NCI-H1092 (cell line): ENCODE measurements at regions not wholly inside any gene's neighbourhood (a gene's known extent, or its start where the extent isn't known, plus 50 kb on each side); places are given as distances from the start of the nearest gene placed in this dataset.

Experiments used
- DNase-seq: peaks from one replicate; lab custom pipeline; 2025; lab: John Stamatoyannopoulos, UW

DNA sequence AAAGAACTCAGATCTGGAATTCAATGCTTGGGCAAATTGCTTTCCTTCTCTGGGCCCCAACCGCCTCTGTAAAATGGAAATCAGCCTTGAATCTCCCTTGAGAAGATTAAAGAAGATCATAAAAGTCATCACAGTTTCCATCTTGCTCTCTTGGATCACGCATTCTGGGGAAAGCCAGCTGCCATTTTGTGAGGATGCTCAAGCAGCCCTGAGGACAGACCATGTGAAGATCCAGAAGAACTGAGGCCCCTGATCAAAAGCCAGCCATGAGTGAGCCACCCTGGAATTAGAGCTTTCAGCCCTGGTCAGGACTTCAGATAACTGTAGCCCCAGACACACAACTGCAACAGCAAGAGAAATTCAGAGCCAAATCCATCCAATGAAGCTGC is 229.3 kb downstream of the MN1 start:
- no peak for DNase-seq

DNA sequence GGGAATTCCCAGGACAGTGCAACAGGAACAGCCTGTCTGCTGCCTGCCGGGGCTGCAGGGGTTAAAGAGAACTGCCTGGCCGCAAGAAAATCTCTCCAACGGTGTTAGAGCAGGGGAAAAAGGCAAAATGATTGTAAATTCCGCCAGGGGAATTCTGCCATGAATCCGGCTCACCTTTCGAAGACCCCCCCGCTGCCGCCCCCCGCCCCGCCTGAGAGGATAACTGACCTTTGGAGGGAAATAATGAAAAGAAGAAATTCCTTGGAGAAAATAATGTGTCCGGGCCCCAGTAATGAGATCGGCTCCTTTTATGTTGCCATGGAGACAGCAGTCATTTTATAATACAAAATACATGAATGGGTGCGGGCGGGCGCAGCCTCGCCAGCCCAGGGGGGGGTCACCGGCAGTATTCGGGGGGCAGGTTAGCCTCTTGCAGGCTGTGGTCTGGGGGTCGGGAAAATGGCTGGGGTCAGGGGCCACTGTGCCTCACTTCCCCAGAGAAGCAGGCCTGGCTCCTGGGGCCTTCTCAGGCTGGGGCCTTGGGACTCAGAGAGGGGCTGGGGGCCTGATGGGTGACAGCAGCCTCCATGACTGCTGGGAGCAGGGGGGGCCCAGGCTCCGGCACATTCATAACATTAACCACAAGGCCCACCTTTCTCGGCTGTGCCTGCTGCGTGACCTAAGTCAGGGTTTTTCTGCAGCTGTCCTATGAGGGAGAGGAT is 228.1 kb downstream of the MN1 start:
- DNase-seq: no peak

DNA sequence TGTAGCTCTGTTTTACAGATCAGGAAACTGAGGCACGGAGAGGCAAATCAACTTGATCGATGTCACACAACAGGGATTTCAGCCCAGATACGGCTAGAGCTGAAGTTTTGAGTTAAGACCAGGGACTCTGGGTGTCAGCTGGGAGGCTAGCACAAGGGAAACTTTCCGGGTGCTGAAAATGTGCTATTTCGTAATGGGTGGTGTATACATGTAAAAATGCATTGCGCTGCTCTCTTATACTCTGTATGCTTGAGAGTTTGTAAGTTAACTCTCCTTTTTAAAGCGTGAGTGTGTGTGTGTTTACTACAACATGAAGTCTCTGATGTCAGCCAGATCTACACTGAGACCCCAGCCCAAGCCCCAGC is 227.6 kb downstream of the MN1 start:
- DNase-seq: no peak

DNA sequence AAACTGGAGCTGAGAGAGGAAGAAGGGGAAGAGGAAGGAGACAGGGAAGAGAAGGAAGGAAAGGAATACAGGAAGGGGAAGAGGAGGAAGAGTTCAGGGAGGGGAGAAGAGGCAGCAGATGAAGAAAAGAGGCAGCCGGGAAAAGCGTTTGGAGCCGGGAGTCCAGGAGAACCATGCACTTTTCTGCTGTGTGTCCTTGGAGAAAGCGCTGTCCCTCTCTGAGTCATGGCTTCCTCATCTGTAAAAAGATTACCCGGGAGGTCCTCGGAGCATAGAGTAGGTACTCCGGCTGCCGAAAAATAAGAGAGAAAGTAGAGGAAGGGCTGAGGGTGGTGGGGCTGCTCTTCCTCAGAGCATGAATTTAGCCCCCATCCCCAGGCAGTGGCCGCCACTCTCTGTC is 226.9 kb downstream of the MN1 start:
- DNase-seq: no peak

DNA sequence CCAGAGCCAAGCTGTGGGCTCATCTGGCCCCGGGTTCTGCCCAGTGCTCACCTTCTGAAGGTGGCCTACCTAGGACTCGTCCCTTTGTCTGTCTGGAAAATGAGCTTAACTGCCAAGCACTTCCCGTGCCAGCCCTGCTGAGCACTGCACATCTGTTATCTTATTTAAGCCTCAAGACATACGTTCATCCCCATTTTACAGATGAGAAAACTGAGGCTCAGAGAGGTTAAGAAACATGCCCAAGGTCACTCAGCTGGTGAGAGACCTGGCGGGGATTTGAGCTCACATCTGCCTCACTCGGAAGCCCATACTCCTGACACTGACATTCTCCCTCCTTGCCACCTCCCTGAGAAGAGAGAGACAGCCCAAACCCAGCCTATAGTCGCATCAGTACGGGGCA is 226.2 kb downstream of the MN1 start:
- DNase-seq: no peak

DNA sequence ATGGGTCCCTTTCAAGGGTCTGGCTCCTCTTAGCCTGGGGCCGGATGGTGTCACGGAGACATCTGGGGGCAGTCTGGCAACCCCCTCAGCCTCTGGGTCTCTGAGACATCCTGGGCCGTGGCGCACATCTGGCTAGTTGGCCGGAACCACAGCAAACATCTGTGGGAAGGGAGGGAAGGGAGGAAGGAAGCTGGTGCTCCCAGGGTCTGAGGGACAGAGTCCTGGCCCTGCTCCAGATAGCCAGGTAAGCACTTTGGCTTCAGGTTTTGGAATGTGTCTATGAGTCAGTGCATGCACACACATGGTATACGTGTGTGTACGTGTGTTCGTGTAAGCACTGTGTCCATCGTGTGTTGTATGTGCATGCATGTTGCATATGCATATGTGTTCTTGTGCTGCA is 225.1 kb downstream of the MN1 start:
- no peak for DNase-seq

DNA sequence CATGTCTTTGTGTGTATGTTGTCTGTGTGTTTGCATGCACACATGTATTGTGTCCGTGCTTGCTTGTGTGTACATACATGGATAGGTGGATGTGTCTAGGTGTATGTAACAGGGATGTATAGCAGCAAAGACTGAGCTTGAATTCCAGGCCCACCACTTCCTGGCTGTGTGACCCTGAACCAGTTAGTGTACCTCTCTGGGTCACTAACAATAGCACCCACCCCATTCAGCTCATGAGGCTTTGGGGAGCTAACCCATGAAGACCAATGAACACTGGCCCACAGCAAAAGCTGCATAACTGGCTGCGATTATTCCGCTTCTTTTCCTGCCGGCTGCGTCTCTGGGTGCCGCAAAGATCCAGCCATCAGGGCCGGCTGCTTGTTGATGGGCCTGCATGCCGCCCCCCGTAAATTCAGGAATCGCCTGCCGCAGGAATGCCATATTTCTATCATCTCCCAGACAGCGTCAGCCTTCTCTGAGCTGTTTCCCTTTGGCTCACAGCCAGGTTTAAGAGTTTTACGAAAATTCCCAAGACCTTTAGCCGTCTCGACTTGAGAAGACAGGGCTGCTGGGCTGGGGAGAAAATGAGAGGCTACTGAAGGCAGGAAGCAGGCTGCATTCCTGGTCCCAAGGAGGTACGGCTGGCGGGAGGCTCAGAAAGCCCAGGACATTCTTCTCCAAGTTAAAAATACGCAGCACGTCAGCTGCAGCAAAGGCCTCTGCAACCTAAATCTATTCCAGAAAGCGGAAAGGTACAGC is 224.6 kb downstream of the MN1 start:
- no peak for DNase-seq

DNA sequence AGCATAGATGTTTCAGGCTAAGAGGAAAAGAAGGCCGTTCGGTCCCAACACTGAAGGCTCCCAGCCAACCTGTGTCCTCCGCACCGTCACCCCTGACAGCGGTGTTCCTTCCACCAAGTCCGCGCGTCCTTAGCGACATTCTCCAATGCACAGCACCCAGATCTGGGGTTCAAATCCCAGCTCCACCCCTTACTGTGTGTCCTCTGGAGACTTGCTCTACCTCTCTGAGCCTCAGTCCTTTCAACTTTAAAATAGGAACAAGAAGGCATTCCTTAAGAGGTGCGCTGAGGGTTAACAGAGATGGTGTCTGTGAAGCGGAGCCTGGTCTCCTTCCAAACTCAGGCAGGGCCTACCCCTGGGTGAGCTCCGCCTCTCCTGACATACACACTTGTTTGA is 224.0 kb downstream of the MN1 start:
- DNase-seq: no peak

DNA sequence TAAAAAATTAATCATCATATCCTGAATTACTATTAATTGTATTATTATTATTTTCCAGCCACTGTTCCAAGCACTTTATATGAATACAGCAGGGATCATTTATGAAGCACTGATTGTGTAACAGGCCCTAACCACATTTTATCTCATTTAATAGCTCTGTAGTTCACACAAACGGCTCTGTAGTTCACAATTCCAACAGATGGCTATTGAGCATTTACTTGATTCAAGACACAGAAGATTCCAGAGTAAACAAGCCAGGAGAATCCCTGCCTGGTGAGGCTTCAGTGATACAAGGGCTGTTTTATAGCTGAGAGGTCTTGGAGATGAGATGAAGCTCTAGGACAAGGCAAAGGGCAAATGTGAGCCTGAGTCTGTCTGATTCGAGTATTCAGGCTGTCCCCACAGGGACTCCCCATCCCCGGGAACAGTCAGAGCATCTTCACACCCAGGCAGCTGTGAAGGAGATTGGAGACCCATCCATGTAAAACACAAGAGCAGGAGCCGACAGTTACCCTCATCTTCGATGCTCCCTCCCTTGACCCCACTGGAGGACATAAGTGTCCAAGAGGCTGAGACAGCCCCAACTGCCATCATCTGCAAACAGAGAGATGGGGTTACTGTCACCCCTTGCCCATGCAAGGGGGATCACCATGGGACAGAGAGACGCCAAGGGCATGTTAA is 222.5 kb downstream of the MN1 start:
- no peak for DNase-seq

DNA sequence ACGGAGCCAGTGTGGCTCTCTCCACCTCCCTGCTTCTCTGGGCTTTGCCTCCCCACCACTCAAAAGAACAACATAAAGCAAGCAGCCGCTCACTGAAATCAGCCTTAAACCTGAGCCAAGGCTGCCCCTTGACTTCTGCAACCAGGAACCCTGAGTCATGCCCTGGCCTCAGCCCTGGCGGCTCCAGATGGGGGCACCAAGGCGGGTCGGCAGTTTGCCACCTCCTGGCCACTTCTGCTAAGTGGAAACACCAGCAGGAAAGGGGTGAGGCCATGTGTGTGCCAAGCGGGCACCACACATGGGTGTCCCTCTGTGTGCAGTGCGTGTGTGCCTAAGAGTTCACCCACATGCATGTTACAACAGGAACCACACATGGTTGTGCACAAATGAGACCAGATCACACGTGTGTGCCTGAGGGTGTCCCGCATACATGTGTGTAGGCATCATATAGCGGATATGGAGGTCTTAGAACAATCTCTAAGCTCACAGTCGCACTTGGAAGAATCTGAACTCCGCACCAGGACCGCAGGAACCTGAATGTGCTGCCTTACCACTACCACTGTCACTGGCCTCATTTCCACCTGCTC is 221.2 kb downstream of the MN1 start:
- no peak for DNase-seq

DNA sequence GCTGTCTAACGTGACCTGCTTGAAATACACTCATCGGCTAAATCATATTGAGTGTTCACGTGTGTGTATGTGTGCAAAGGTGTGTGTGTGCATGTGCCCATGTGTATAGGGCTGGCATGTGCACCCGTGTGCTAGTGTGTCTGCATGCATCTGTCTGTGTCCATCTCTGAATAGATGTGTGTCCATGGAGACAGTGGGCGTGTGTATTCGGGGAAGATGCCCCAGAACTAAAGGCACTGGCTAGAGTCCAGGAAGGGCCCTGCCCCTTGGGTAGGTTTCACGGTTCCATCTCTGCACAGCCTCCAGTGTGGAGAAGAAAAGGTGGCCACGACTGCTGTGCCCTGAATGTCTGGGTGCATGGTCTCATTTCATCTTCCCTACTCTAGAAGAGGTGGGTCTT is 220.3 kb downstream of the MN1 start:
- DNase-seq: no peak

DNA sequence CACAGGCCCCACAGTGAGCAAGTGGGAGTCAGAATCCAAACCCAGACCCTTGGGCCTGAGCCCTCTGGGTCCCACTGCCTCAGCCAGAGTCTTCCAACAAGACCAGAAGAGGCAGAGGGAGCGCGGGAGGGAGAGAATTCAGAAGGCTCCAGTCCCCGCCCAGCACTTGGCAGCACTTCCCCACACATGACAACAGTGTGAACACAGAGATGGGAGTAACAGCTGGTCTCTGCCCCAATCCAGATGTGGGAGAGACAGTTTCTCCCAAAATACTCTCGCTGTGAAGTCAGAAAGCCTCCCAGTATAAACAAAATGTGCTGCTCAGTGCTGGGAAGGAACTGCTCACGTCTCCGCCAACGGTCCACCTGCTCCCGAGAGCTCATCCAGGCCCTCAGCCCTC is 219.9 kb downstream of the MN1 start:
- no peak for DNase-seq

DNA sequence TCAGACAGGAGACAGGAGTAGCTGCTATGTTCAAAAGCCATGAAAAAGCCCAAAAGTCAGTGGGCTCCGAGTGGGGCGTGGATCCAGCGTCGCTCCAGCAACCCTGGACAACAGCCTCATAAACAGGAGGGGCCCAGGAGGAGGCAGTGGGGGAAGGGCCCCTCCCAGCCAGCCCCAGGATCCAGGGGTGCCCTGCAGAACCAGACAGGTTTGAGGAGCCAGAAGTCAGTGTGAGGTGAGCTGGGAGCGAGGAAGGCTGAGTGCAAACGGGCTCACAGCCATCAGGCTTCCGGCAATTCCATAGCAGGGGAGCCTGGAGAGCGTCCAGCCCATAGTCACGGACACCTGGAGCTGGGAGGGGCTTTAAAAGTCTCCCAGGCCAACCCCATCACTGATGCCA is 217.7 kb downstream of the MN1 start:
- no peak for DNase-seq

DNA sequence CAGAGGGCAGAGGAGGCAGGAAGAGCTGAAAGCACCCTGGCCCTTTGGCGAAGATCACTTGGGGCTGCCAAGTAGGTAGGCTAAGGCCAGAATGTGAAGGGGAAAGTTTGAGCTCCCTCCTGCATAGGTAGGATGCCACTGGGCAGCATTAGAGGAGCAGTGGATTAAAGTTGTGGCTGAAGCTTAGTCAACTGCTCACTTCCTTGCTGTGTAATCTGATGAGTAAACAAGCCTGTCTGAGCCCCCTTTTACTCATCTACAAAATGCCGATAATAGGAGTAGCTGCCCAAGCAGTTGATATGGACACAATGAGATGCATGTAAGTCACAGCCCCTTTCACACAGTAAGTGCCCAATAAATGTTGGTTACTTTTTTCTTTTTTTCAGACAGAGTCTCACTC is 216.4 kb downstream of the MN1 start:
- no peak for DNase-seq

DNA sequence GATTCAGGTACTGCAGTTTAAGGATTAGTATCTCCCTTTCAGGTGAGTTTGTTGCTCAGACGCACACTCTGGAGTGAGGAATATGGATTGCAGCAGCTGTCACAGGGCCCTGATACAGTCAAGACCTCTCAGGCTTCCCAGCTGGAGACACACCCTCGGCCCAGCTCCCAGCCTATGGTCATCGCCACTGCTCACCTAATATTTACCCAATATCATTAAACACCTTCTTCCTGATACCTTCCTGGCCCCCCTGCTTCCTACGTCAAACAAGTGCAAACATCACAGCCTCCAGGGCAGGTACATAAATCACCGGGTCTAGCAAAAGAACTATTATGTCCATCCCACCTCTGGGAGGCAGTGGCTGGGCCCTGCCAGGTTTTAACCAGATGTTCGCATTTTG is 213.3 kb downstream of the MN1 start:
- DNase-seq: no peak

DNA sequence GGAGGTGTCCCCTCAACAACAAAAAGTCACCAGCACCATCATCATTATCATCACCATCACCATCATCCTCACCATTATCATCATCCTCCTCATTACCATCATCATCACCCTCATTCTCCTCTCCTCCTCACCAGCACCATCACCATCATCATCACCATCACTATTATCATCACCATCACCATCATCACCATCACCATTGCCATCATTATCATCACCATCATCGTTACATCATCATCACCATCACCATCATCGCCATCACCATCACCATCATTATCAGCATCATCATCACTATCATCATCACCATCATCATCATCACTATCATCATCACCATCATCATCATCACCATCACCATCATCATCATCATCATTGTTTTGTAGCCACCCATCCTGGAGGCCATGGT is 212.6 kb downstream of the MN1 start:
- no peak for DNase-seq

DNA sequence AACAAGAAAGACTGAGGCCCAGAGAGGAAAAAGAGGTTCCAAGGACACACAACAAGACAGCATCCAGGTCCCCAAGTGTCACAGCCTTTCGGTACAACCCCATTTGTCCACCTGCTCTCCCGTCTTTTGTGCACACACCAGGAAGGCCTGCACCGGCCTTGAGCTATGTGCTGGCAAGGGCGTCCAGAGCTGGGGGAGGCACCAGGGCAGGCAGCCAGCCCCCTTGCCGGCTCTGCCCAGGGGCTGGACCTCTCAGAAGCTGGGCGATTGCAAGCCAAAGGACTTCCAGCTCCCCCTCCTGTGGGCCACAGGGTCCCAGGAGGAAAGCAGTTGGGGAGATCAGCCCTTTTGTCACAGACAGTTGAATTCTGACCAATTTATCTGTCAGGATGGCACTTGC is 210.5 kb downstream of the MN1 start:
- no peak for DNase-seq

DNA sequence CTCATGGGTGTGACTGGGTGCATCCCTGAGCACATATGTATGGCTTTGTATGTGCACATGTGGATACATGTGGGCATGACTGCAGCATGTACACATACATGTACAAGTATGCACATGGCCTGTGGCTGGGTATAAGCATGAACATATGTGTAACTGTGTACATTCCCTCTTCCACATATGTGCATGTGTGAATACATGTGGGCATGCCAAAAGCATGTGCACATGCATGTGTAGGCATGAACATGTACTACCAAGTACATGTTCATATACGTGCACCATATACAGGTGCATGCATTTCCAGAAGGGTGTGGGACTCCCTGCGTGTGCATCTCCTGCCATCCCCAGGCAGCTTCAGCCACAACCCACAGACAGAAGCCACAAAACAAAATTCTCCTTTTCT is 208.2 kb downstream of the MN1 start:
- no peak for DNase-seq

DNA sequence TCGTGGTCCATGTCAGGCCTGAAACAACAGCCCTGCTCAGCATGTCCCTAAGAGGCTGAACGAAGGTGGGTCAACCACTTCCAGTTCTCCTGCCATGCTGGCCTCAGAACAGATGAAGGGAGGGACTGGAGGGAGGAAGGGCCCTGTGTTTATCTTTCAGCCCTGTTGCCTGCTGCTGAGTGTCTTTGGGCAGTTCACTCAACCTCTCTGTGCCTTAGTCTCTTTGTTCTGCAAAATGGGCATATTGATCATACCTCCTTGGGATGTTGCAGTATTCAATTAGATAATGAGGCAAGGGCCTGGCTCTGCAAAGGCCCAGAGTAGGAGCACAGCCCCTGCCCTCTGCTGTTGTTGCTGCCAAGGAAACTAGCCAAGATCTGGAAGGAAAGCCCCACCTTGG is 207.5 kb downstream of the MN1 start:
- DNase-seq: no peak

DNA sequence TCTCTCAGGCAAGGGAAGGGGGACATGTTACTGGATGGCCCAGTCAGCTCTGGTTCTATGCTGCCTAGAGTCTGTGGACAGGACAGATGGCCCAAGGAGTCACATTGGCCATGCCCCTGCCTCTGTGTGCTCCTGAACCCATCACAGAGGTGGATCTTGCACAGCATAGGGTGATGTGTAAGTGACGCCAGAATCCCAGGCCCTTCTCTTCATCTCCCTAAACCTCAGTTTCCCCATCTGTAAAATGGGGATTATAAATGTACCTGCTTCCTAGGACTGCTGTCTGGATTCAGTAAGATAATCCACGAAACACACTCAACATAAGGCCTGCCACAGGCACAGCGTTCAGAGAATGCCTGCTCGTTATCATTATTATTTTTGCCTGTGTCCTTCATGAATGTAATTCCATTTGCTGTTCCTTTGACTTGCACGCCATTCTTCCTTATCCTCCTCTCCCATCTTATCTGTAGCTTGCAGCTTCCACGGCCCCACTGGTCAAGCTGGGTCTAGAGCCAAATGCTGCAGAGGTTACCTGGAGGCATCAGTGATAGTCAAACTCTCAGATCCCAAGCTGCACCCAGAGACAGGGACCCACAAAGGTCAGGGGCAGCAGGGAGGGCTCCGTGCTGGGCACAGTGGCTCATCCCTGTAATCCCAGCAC is 207.0 kb downstream of the MN1 start:
- DNase-seq: no peak

DNA sequence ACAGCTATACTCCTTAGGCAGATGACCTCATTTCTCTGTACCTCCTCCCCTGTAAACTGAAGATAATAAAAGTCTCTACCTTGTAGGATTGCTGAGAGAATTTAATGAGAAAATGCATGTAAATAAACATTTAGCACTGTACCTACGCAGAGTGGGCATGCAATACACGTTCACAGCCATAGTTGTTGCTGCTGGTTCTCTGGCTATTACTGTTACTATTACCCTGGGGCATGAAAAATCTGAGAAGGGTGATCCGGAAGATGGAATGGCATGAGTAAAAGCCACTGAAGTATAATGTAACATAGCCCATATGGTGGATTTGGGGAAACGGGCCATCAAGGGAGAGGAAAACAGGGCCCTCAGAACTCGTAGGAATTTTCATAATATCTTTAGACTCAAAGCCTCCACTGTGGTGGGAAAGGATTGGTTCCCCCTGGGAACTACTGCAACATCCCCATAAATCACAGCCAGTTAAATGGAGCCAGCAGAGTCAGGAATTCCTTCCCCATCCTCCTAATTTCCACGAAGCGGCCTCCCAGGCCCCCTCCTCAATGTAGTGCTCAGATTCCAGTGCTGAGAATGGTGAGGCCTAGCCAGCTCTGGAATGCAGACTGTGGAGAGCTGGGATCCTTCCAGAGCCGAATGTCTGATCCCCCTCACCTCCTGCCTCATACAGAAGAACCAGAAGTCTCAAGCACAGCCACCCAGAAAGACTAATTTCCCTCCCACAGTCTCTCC is 205.3 kb downstream of the MN1 start:
- no peak for DNase-seq
